ENCODE measurements at regions not wholly inside any gene's neighbourhood (a gene's known extent, or its start where the extent isn't known, plus 50 kb on each side); places are given as distances from the start of the nearest gene placed in this dataset.

DNA sequence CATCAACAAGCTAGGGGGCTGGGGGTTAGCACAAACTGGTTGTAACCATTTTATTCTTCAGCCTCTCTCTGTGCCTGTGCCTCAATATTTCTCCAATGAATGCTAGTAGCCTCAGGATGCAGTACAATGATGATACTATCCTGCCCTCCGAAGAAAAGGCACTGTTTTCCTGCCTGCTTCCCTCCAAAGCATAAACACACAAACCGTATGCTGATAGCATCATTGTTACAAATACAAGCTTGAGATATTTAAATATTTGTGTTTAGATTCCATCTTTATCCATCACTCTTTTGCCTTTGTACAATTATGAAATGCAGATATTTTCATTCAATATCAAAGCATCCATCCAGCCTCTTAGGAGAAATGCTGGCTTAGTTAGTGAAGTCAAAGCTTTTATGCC lies 404.8 kb downstream of the DUSP10 start:
- TF ChIP-seq, protein P1, sequence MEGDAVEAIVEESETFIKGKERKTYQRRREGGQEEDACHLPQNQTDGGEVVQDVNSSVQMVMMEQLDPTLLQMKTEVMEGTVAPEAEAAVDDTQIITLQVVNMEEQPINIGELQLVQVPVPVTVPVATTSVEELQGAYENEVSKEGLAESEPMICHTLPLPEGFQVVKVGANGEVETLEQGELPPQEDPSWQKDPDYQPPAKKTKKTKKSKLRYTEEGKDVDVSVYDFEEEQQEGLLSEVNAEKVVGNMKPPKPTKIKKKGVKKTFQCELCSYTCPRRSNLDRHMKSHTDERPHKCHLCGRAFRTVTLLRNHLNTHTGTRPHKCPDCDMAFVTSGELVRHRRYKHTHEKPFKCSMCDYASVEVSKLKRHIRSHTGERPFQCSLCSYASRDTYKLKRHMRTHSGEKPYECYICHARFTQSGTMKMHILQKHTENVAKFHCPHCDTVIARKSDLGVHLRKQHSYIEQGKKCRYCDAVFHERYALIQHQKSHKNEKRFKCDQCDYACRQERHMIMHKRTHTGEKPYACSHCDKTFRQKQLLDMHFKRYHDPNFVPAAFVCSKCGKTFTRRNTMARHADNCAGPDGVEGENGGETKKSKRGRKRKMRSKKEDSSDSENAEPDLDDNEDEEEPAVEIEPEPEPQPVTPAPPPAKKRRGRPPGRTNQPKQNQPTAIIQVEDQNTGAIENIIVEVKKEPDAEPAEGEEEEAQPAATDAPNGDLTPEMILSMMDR (conservative IDR thresholded peaks at IDR 0.05; ENCODE audit: low read depth, low read length), result no peak
- no peak overlapping the region for H3K4me3 ChIP-seq (ENCODE audit: low read length)
- no peak for DNase-seq (ENCODE audit: low read depth)

DNA sequence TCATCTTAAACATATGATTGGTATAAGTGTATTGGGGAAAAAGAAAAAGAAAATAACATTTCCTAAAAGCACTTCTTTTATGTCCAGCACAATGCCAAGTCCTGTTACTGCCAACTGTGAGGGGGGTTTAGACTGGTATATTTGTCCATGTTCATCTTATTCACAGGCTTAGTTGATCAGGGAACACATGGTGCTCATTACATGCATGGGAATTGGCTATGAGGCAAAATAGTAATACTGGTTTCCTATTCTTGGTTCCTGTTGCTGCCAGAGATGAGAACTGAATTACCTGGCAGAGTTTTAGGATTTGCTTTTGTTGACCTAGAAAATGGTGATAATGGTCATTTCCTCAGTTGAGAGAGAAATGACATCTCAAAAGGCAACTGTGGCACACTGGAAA lies 398.8 kb downstream of the DUSP10 start:
- TF ChIP-seq, protein P1 (conservative IDR thresholded peaks at IDR 0.05; ENCODE audit: low read depth, low read length), result no peak
- H3K4me3 ChIP-seq (ENCODE audit: low read length), result no peak overlapping the region
- no peak for DNase-seq (ENCODE audit: low read depth)

DNA sequence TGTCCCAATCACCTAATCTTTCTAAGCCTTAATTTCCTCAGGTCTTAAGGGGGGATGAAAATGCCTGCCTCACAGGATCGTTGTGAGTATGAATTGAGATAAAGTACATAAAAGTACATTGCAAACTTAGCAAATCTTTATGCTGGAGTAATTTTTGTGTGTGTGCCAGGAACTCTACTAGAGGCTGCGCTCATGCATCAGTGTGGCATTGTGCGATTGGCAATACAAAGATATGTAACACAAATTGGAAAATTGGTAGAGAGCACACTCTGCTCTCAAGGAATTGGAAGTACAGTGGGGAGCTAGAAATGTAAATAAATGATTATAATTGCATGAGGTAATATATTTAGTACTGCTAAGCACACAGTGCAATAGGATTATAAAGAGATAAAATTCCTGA lies 398.3 kb downstream of the DUSP10 start:
- DNase-seq (ENCODE audit: low read depth), result peak; percentile 67
- H3K4me3 ChIP-seq (ENCODE audit: low read length), result no peak overlapping the region
- TF ChIP-seq, protein P1 (conservative IDR thresholded peaks at IDR 0.05; ENCODE audit: low read depth, low read length), result no peak

DNA sequence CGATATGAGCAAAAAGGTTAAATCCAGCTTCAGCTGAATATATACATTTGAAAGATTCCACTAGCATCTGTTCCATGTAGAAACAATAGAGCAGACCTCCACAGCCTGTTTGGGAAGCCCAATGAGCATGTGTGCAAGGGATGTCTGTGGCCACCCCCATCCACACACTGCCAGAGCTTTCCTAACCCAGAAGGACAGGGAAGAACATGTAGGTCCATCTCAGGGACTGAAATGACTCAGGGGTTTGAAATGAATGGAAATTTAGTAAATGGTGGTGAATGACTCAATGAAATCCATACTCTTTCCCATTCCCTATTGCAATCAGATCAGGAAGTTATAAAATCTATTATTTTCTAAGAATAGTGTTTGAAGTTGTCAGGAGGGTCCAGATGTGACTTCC lies 397.2 kb downstream of the DUSP10 start:
- TF ChIP-seq, protein P1 (conservative IDR thresholded peaks at IDR 0.05; ENCODE audit: low read depth, low read length), result no peak
- no peak for DNase-seq (ENCODE audit: low read depth)
- H3K4me3 ChIP-seq (ENCODE audit: low read length), result no peak overlapping the region

DNA sequence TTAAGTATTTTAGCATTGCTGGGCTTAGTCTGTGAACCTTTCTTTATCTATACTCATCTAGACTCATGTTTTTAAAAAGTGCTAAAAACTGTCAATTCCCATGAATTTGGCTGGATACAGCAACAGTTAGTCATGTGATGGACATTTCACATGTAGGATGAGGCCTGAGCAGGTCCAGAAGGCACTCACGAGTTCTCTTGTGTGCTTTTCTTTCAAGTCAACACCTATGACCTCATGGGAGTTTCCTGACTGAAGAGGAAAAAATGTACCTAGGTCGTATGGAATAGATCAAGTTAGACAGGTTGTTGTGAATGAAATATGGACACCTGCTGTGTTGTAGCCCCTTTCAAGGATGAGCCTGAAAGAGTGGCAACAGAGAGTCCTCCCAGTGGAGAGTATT lies 394.2 kb downstream of the DUSP10 start:
- no peak for DNase-seq (ENCODE audit: low read depth)
- H3K4me3 ChIP-seq (ENCODE audit: low read length), result no peak overlapping the region
- TF ChIP-seq, protein P1 (conservative IDR thresholded peaks at IDR 0.05; ENCODE audit: low read depth, low read length), result no peak

DNA sequence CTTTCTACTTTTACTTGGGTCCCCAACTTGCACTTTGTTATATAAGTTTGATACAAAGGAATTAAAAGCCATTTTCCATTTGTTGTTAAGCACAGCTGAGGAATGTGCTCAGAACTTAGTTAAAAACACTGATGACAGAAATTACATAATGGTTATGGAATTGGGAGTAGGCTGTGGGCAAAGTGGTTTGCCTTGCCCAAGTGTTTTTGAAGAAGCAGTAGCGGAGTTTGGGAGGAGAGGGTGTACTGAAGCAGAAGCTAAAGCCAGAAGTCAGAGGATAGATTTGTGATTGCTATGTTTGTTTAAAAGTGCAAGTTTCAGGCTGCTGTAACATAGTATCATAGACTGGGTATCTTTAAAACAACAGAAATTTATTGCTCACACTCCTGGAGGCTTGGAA lies 391.8 kb downstream of the DUSP10 start:
- no peak overlapping the region for H3K4me3 ChIP-seq (ENCODE audit: low read length)
- TF ChIP-seq, protein P1 (conservative IDR thresholded peaks at IDR 0.05; ENCODE audit: low read depth, low read length), result no peak
- DNase-seq (ENCODE audit: low read depth), result no peak

DNA sequence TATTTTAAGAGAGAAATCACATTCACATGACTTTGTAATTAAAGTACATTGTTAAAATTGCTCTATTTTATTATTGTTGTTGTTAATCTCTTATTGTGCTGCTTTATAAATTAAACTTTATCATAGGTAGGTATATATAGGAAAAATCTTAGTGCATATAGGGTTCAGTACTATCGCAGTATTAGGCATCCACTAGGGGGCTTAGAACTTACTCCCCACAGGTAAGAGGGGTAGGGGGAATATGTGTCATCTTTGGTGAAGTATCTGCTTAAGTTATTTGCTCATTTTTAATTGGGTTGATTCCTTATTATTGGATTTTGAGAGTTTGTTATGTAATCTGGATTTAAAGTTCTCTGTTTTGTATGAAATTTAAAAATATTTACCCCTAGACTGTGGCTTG lies 385.2 kb downstream of the DUSP10 start:
- TF ChIP-seq, protein P1 (conservative IDR thresholded peaks at IDR 0.05; ENCODE audit: low read depth, low read length), result peak; percentile 33
- no peak for DNase-seq (ENCODE audit: low read depth)
- no peak overlapping the region for H3K4me3 ChIP-seq (ENCODE audit: low read length)

All from retinal pigment epithelial cell (primary cell).